Heart right ventricle (tissue), 16 donors: ENCODE measurements at regions not wholly inside any gene's neighbourhood (a gene's known extent, or its start where the extent isn't known, plus 50 kb on each side); places are given as distances from the start of the nearest gene placed in this dataset.

Source experiments
- ATAC-seq, 8 donors: fragments of 200-7000 bp; cut with Tn5 transposase; one replicate each; pipeline ENCODE4 v1.9.1; 2020; ENCODE audit warnings: mild to moderate bottlenecking in 8 of 8, moderate library complexity in 8 of 8, moderate number of reproducible peaks in 1 of 8
- DNase-seq, 2 donors: peaks; one replicate each; pipeline ENCODE4 v3.0.0-alpha.2; 2020
- H3K27ac ChIP-seq, 10 donors: fragments of 200-600 bp; sonication (generic) in 2 of 10; one replicate each; pipeline versions ENCODE4 v1.5.0 to v1.8.0; 2020 to 2022; ENCODE audit warnings: mild to moderate bottlenecking in 3 of 10
- H3K27me3 ChIP-seq, 7 donors: fragments of 200-600 bp; one replicate each; pipeline ENCODE4 v1.8.0; 2021 to 2022; ENCODE audit warnings: mild to moderate bottlenecking in 2 of 7
- H3K36me3 ChIP-seq, 9 donors: fragments of 200-600 bp; sonication (generic) in 1 of 9; one replicate each; pipeline versions ENCODE4 v1.5.0 to v1.8.0; 2020 to 2022; ENCODE audit warnings: mild to moderate bottlenecking in 2 of 9
- H3K4me1 ChIP-seq, 9 donors: fragments of 200-600 bp; sonication (generic) in 1 of 9; one replicate each; pipeline versions ENCODE4 v1.5.0 to v1.8.0; 2020 to 2022; ENCODE audit warnings: mild to moderate bottlenecking in 4 of 9
- H3K4me3 ChIP-seq, 10 donors: fragments of 200-600 bp; sonication (generic) in 2 of 10; one replicate each; pipeline versions ENCODE4 v1.5.0 to v1.8.0; 2020 to 2022; ENCODE audit warnings: mild to moderate bottlenecking in 7 of 10, moderate library complexity in 2 of 10
- H3K9me3 ChIP-seq, 11 donors: fragments of 200-600 bp in 10 of 11; sonication (generic) in 2 of 11; one replicate each; pipeline versions ENCODE4 v1.5.0 to v1.8.0; 2013 to 2022; ENCODE audit warnings: mild to moderate bottlenecking in 2 of 11, control low read depth in 1 of 11, moderate library complexity in 1 of 11
- WGBS, 2 donors: extraction: QIAGEN DNeasy Blood & Tissue Kit; methylation state at CpG; one replicate each; pipeline ENCODE4 v1.1.7; 2013; ENCODE audit warnings: inconsistent platforms in 1 of 2; 5-methylcytosine and 5-hydroxymethylcytosine counted together
- intact Hi-C, 10 donors: fragments of 100-400 bp; cut with DNase I; formaldehyde crosslinking; loops; one replicate each; pipeline versions ENCODE4 v1.11.1 to v1.14.2; 2022
- TF ChIP-seq, protein P1 (sequence below), 9 donors: fragments of 200-600 bp; sonication (generic) in 2 of 9; IDR thresholded peaks; one replicate each; pipeline versions ENCODE4 v1.5.0 to v1.8.0; 2021 to 2022; ENCODE audit warnings: antibody characterized with exemption in 9 of 9, mild to moderate bottlenecking in 5 of 9, moderate library complexity in 1 of 9
- donor health status: Arrhythmogenic right ventricular cardiomyopathy.
- donor health status: ischemic (EF 13 %, LVEDD 7.1; RV severe dilation, severe dysfunction).
- donor health status: healthy with polysubstance abuse.
- donor health status: DM: no; HTN: yes; CAD: no.
- donor health status: DM: no; HTN: no; CAD: no.
- donor health status: ischemic (EF 25% LVEDD 6.9; RV normal size, moderate dysfunction).
- donor health status: ischemic (EF 25% LVEDD 5.7; RV mildly dilated, moderate dysfunction).
- donor health status: healthy.
- donor health status: DM: yes; HTN: yes; CAD: no.
- donor health status: Ischemic cardiomyopathy.
- donor health status: ischemic (EF 35%, LVEDD 5.7; RV mildly dilated, moderate dysfunction).
- donor health status: nonischemic (EF 11% LVEDD 7.7; RV severe dilation, severe dysfunction).
- donor health status: DM: yes; HTN: yes; CAD: no.
- donor health status: PGD.
- donor health status: ischemic (EF 29% LVEDD 5.4; RV normal size, mild dysfunction).
- donor health status: nonischemic (EF 23%, LVEDD 6.1; RV moderate dilation, normal function).

DNA sequence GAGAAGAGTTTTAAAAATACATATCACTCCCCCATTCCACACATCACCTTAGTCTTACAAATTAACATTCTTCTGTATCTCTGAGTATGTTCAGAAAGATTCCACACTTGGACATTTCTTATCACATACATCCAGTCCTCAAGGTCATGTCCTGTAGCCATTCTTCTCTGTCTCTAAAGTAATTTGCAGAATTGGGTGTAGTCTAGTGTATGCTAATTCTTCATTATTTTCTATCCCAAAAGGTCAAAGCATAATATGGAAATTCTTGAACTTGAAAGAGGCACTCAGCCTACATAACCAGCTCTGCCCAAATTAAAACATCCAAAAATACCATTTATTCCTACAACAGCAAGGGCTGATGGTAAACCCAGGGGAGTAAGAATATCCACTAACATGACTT, 286.0 kb downstream of the HAO1 start:
- Histone ChIP-seq H3K9me3 (no peaks in the 10 kb centered on the region), H3K4me1 (peaks cover 0 to 17% (median 0%) of the 10 kb centered on the region in 9 donors), H3K4me3 (no peak overlapping the region), H3K27me3 (no peaks in the 10 kb centered on the region), H3K27ac (no peak overlapping the region), H3K36me3 (no peaks in the 10 kb centered on the region)
- no peak for ATAC-seq
- no peak for DNase-seq
- intact Hi-C loops = no loop called here
- TF ChIP-seq, protein P1, sequence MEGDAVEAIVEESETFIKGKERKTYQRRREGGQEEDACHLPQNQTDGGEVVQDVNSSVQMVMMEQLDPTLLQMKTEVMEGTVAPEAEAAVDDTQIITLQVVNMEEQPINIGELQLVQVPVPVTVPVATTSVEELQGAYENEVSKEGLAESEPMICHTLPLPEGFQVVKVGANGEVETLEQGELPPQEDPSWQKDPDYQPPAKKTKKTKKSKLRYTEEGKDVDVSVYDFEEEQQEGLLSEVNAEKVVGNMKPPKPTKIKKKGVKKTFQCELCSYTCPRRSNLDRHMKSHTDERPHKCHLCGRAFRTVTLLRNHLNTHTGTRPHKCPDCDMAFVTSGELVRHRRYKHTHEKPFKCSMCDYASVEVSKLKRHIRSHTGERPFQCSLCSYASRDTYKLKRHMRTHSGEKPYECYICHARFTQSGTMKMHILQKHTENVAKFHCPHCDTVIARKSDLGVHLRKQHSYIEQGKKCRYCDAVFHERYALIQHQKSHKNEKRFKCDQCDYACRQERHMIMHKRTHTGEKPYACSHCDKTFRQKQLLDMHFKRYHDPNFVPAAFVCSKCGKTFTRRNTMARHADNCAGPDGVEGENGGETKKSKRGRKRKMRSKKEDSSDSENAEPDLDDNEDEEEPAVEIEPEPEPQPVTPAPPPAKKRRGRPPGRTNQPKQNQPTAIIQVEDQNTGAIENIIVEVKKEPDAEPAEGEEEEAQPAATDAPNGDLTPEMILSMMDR (IDR thresholded peaks at IDR 0.05) = no peak

DNA sequence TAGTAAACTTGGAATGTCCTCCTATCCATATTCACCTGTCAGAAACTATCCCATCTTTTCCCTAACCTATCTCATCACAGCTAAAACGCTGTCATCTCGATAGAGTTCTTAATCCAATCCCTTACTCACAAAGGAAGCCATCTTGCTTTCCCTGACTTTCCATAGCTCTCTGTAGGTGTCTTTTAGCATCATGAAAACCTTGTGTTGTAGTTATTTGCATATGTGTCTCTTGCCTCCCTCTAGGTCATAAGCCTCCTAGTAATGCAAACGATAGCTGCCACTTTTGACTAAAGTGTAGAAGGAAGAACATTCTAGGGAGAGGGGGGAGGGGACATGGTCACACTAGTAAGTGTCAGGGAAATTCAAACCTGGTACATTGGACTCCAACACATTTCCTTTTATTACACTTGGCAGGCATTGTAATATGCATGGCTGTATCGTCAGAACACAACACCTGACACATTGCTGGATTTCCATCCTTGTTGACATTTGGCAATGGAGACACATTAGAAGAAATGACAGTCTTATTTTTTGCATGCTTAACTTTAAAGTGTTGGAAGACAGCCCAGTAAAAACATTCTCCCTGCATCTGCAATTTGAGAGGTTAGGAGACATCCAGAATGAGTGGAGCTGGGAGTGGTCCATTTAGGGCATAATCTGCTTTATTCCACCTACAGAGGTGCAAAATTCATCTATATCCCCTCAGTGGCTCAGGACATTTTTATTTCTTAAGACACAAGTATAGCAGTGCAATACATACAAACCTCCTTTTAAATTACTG, 283.4 kb downstream of the HAO1 start:
- Histone ChIP-seq H3K9me3 (no peaks in the 10 kb centered on the region), H3K27me3 (no peaks in the 10 kb centered on the region), H3K36me3 (no peaks in the 10 kb centered on the region), H3K4me1 (no peaks in the 10 kb centered on the region), H3K27ac (no peak overlapping the region), H3K4me3 (no peak overlapping the region)
- DNase-seq (no peak), ATAC-seq (no peak)
- TF ChIP-seq, protein P1 (IDR thresholded peaks at IDR 0.05) = no peak
- intact Hi-C loops = no loop called here
- 71 to 80% methylated on average over 4 of the region's 4 CpGs for WGBS, 2 donors

DNA sequence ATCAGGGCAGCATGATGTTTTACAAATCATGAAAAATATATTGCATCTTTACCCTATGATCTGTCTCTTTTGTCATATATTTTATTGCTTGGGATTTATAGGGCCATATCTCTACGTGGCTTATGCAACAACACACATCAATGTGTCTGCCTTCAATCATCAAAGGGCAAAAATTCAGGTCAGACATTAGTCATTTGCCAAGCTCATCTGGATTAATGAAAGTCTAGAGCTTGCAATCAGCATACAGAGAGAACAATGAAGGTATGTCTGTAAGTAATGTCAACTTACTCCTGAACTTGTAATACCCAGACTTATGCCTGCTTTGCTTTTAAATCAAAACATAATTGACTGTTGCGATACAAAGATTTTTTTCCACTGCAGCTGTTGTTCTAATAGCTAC, 282.7 kb downstream of the HAO1 start:
- no peaks in the 10 kb centered on the region for H3K4me1 ChIP-seq
- intact Hi-C loops = no loop called here
- no peaks in the 10 kb centered on the region for H3K36me3 ChIP-seq
- no peak for DNase-seq
- no peak overlapping the region for H3K4me3 ChIP-seq
- no peak overlapping the region for H3K27ac ChIP-seq
- no peaks in the 10 kb centered on the region for H3K9me3 ChIP-seq
- no peaks in the 10 kb centered on the region for H3K27me3 ChIP-seq
- TF ChIP-seq, protein P1 (IDR thresholded peaks at IDR 0.05) = no peak
- 86% methylated on average over 2 of the region's 2 CpGs for WGBS, 2 donors
- no peak for ATAC-seq

DNA sequence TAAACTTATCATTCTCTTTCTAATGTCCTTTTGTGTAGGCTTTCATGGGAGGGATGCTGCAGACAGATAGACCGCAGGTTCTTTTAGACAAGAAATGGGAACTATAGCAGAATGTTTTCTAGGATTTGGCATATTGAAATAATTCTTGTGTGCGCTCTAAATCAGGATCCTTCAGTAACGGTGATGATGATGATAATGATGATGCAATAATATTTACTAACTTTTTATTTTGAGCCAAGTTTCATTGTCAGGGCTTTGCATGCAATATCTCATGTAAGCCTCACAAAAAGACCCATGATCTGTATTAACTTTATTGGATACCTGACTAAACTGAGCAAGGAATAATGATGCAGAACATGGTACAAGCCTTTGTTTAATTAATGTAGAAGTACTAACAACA, 280.1 kb downstream of the HAO1 start:
- WGBS, 2 donors = 85 to 89% methylated on average over 3 of the region's 3 CpGs
- Histone ChIP-seq H3K4me3 (no peak overlapping the region), H3K9me3 (no peaks in the 10 kb centered on the region), H3K27ac (no peak overlapping the region), H3K36me3 (no peaks in the 10 kb centered on the region), H3K4me1 (no peaks in the 10 kb centered on the region), H3K27me3 (no peaks in the 10 kb centered on the region)
- TF ChIP-seq, protein P1 (IDR thresholded peaks at IDR 0.05) = no peak
- no peak for DNase-seq
- no peak for ATAC-seq
- intact Hi-C loops = no loop called here
